H9 (cell line): ENCODE measurements at regions not wholly inside any gene's neighbourhood (a gene's known extent, or its start where the extent isn't known, plus 50 kb on each side); places are given as distances from the start of the nearest gene placed in this dataset.

Experiments
- DNase-seq: peaks from one replicate; pipeline ENCODE4 v3.0.0-alpha.2; 2017
- H2AFZ ChIP-seq: one replicate; pipeline ENCODE4 v1.6.1; 2013; ENCODE audit warnings: mild to moderate bottlenecking, low read length, control low read depth, moderate library complexity
- H2AK5ac ChIP-seq: 2 replicates; pipeline ENCODE4 v1.6.1; 2013; ENCODE audit warnings: low read length, control low read depth, mixed read lengths; ENCODE audit not compliant: insufficient read length
- H2BK120ac ChIP-seq: one replicate; pipeline ENCODE4 v1.6.1; 2013; ENCODE audit warnings: low read depth, mild to moderate bottlenecking, low read length, control low read depth, inconsistent platforms; ENCODE audit not compliant: poor library complexity, severe bottlenecking
- H2BK12ac ChIP-seq: 2 replicates; pipeline ENCODE4 v1.6.1; 2013; ENCODE audit warnings: low read length, control low read depth, mixed read lengths, low read depth; ENCODE audit not compliant: insufficient read length
- H2BK15ac ChIP-seq: 2 replicates; pipeline ENCODE4 v1.6.1; 2013; ENCODE audit warnings: low read depth, low read length, control low read depth
- H2BK20ac ChIP-seq: one replicate; pipeline ENCODE4 v1.6.1; 2013; ENCODE audit warnings: low read depth, mild to moderate bottlenecking, low read length, control low read depth, inconsistent platforms; ENCODE audit not compliant: poor library complexity, severe bottlenecking
- H2BK5ac ChIP-seq: 2 replicates; pipeline ENCODE4 v1.6.1; 2013; ENCODE audit warnings: low read length, control low read depth, mixed read lengths; ENCODE audit not compliant: insufficient read length
- H3K14ac ChIP-seq: 2 replicates; pipeline ENCODE4 v1.6.1; 2013; ENCODE audit warnings: low read length, control low read depth; ENCODE audit not compliant: insufficient read depth
- H3K18ac ChIP-seq: 2 replicates; pipeline ENCODE4 v1.6.1; 2013; ENCODE audit warnings: low read depth, mild to moderate bottlenecking, mixed read lengths, low read length, control low read depth; ENCODE audit not compliant: insufficient read length
- H3K23ac ChIP-seq: 2 replicates; pipeline ENCODE4 v1.6.1; 2013; ENCODE audit warnings: low read length, control low read depth, mixed read lengths, low read depth; ENCODE audit not compliant: insufficient read length
- H3K23me2 ChIP-seq: 2 replicates; pipeline ENCODE4 v1.6.1; 2013; ENCODE audit warnings: low read depth, mild to moderate bottlenecking, mixed read lengths, low read length, control low read depth; ENCODE audit not compliant: insufficient read length, poor library complexity, severe bottlenecking
- H3K27ac ChIP-seq: 2 replicates; pipeline ENCODE4 v1.5.1; 2013; ENCODE audit warnings: low read length, control low read depth, mixed read lengths, low read depth; ENCODE audit not compliant: insufficient read length
- H3K27me3 ChIP-seq: 2 replicates; pipeline ENCODE4 v1.6.1; 2013; ENCODE audit warnings: low read length, control low read depth, inconsistent platforms; ENCODE audit not compliant: insufficient read depth
- H3K4ac ChIP-seq: 2 replicates; pipeline ENCODE4 v1.6.1; 2013; ENCODE audit warnings: low read depth, mild to moderate bottlenecking, control low read depth, inconsistent platforms, low read length, moderate library complexity
- H3K4me1 ChIP-seq: 2 replicates; pipeline ENCODE4 v1.6.1; 2013; ENCODE audit warnings: low read length, control low read depth, inconsistent platforms; ENCODE audit not compliant: insufficient read depth
- H3K4me2 ChIP-seq: 2 replicates; pipeline ENCODE4 v1.6.1; 2013; ENCODE audit warnings: low read length, control low read depth, mixed read lengths; ENCODE audit not compliant: insufficient read length, insufficient read depth
- H3K56ac ChIP-seq: 2 replicates; pipeline ENCODE4 v1.6.1; 2013; ENCODE audit warnings: low read depth, mild to moderate bottlenecking, mixed read lengths, low read length, control low read depth; ENCODE audit not compliant: insufficient read length
- H3K79me1 ChIP-seq: 2 replicates; pipeline ENCODE4 v1.6.1; 2013; ENCODE audit warnings: low read depth, mild to moderate bottlenecking, moderate library complexity, low read length, control low read depth, inconsistent platforms; ENCODE audit not compliant: insufficient read depth, poor library complexity, severe bottlenecking
- H3K79me2 ChIP-seq: 2 replicates; pipeline ENCODE4 v1.6.1; 2013; ENCODE audit warnings: low read length, control low read depth, inconsistent platforms; ENCODE audit not compliant: insufficient read depth
- H3K9ac ChIP-seq: 2 replicates; pipeline ENCODE4 v1.6.1; 2013; ENCODE audit warnings: low read length, control low read depth, mixed read lengths; ENCODE audit not compliant: insufficient read length; ENCODE audit errors: extremely low read depth
- H3K9me3 ChIP-seq: one replicate; pipeline ENCODE4 v1.6.1; 2013; ENCODE audit warnings: low read depth, low read length, inconsistent platforms; ENCODE audit not compliant: control insufficient read depth
- H3T11ph ChIP-seq: one replicate; pipeline ENCODE4 v1.6.1; 2013; ENCODE audit warnings: mild to moderate bottlenecking, low read length, control low read depth, inconsistent platforms
- H4K20me1 ChIP-seq: one replicate; pipeline ENCODE4 v1.6.1; 2013; ENCODE audit not compliant: control insufficient read depth, insufficient read length, insufficient read depth
- H4K5ac ChIP-seq: 2 replicates; pipeline ENCODE4 v1.6.1; 2013; ENCODE audit warnings: low read depth, mild to moderate bottlenecking, mixed read lengths, low read length, control low read depth; ENCODE audit not compliant: insufficient read length
- H4K8ac ChIP-seq: replicated peaks from 2 replicates; pipeline ENCODE4 v1.6.1; 2013; ENCODE audit warnings: low read length, control low read depth, mixed read lengths, low read depth; ENCODE audit not compliant: insufficient read length
- H4K91ac ChIP-seq: 2 replicates; pipeline ENCODE4 v1.6.1; 2013; ENCODE audit warnings: low read depth, mild to moderate bottlenecking, moderate library complexity, mixed read lengths, low read length, control low read depth; ENCODE audit not compliant: insufficient read length
- H3K27ac Mint-ChIP-seq, 3 experiments: 2 replicates in 2 of 3; 3 replicates in 1 of 3; pipeline ENCODE4 v1.8.0; 2020 to 2021; ENCODE audit warnings: mixed read lengths in 3 of 3, mild to moderate bottlenecking in 1 of 3, moderate library complexity in 1 of 3
- H3K27me3 Mint-ChIP-seq: 2 replicates; pipeline ENCODE4 v1.8.0; 2021; ENCODE audit warnings: low read depth, mild to moderate bottlenecking, moderate library complexity, mixed read lengths
- H3K36me3 Mint-ChIP-seq, 3 experiments: 2 replicates in 2 of 3; 3 replicates in 1 of 3; pipeline ENCODE4 v1.8.0; 2020 to 2021; ENCODE audit warnings: low read depth in 3 of 3, mixed read lengths in 3 of 3; ENCODE audit not compliant: insufficient read depth in 1 of 3
- H3K4me1 Mint-ChIP-seq, 2 experiments: 2 replicates each; pipeline ENCODE4 v1.8.0; 2020; ENCODE audit warnings: mixed read lengths in 2 of 2
- H3K4me3 Mint-ChIP-seq, 2 experiments: 2 replicates in 1 of 2; 3 replicates in 1 of 2; pipeline ENCODE4 v1.8.0; 2020 to 2021; ENCODE audit warnings: mild to moderate bottlenecking in 2 of 2, mixed read lengths in 2 of 2, moderate library complexity in 1 of 2
- H3K9me3 Mint-ChIP-seq, 2 experiments: 2 replicates in 1 of 2; 3 replicates in 1 of 2; pipeline ENCODE4 v1.8.0; 2020; ENCODE audit warnings: mild to moderate bottlenecking in 2 of 2, mixed read lengths in 2 of 2, moderate library complexity in 1 of 2
- WGBS: extraction: QIAGEN DNeasy Blood & Tissue Kit; methylation state at CpG from one replicate; pipeline ENCODE4 v1.1.7; 2013; ENCODE audit warnings: missing lambda C conversion rate, low lambda C conversion rate, mixed read lengths; ENCODE audit not compliant: insufficient read length; ENCODE audit errors: extremely low coverage; 5-methylcytosine and 5-hydroxymethylcytosine counted together
- TF ChIP-seq, protein P1 (sequence below): fragments of 200-600 bp; sonication (generic); conservative IDR thresholded peaks from 3 replicates; pipeline ENCODE4 v1.8.0; 2021; ENCODE audit warnings: antibody characterized with exemption, mild to moderate bottlenecking

DNA sequence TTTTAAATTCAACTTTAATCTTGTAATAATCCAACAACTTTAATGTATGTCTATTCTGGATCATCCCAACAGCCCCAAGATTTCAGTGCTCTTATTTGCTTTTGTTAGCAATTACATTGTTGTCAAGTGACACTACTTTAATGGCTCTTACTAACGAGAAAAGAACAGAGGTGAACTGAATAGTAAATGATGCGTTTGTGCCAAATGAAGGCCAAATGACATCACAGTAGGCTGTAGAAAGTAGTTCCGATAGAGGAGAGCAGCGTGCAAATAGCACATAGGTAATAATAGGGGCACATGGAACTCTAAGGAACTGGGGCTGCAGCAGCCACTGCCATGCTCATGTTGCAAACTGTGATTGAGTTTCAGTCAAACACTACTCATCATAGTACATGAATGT is 301.9 kb downstream of the LMX1A start:
- Histone ChIP-seq H3K23ac (no peak overlapping the region), H4K8ac (no peak overlapping the region), H3K23me2 (no peaks in the 10 kb centered on the region), H3K14ac (no peak overlapping the region), H3K79me2 (no peaks in the 10 kb centered on the region), H3K4ac (no peak overlapping the region), H4K91ac (no peak overlapping the region), H3K56ac (no peak overlapping the region), H3K79me1 (no peaks in the 10 kb centered on the region), H3K27ac (no peak overlapping the region), H3K9me3 (no peaks in the 10 kb centered on the region), H3K4me1 (peaks cover 2% of the 10 kb centered on the region; the same call in 1 of the 2 replicates), H2BK12ac (no peak overlapping the region), H2BK120ac (no peak overlapping the region), H3K18ac (no peak overlapping the region), H4K5ac (no peak overlapping the region), H3K4me2 (no peak overlapping the region), H2AK5ac (no peak overlapping the region), H3K27me3 (no peaks in the 10 kb centered on the region), H2AFZ (no peak overlapping the region), H2BK15ac (no peak overlapping the region), H3T11ph (no peak overlapping the region), H2BK20ac (no peak overlapping the region), H3K9ac (no peak overlapping the region), H2BK5ac (no peak overlapping the region), H4K20me1 (no peaks in the 10 kb centered on the region)
- no peaks in the 10 kb centered on the region; a peak in 1 of 5 replicates for H3K9me3 Mint-ChIP-seq
- H3K4me1 Mint-ChIP-seq, result peaks cover 8 to 16% of the 10 kb centered on the region in 2 experiments
- peaks cover 25% of the 10 kb centered on the region for H3K27me3 Mint-ChIP-seq
- no peak overlapping the region for H3K4me3 Mint-ChIP-seq
- peaks cover 0 to 2% (median 0%) of the 10 kb centered on the region in 3 experiments; a peak in 2 of 7 replicates for H3K36me3 Mint-ChIP-seq
- WGBS, result no CpG with 5 or more reads among the region's 4 CpGs
- H3K27ac Mint-ChIP-seq, result no peak overlapping the region
- DNase-seq, result no peak
- TF ChIP-seq, protein P1, sequence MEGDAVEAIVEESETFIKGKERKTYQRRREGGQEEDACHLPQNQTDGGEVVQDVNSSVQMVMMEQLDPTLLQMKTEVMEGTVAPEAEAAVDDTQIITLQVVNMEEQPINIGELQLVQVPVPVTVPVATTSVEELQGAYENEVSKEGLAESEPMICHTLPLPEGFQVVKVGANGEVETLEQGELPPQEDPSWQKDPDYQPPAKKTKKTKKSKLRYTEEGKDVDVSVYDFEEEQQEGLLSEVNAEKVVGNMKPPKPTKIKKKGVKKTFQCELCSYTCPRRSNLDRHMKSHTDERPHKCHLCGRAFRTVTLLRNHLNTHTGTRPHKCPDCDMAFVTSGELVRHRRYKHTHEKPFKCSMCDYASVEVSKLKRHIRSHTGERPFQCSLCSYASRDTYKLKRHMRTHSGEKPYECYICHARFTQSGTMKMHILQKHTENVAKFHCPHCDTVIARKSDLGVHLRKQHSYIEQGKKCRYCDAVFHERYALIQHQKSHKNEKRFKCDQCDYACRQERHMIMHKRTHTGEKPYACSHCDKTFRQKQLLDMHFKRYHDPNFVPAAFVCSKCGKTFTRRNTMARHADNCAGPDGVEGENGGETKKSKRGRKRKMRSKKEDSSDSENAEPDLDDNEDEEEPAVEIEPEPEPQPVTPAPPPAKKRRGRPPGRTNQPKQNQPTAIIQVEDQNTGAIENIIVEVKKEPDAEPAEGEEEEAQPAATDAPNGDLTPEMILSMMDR, result no peak
